ENCODE measurements at regions not wholly inside any gene's neighbourhood (a gene's known extent, or its start where the extent isn't known, plus 50 kb on each side); places are given as distances from the start of the nearest gene placed in this dataset.
"Not testable (repeated sequence)": the region's sequence is repeated elsewhere in the genome, so short reads cannot be mapped to it uniquely, and the experiment has no call there.

DNA sequence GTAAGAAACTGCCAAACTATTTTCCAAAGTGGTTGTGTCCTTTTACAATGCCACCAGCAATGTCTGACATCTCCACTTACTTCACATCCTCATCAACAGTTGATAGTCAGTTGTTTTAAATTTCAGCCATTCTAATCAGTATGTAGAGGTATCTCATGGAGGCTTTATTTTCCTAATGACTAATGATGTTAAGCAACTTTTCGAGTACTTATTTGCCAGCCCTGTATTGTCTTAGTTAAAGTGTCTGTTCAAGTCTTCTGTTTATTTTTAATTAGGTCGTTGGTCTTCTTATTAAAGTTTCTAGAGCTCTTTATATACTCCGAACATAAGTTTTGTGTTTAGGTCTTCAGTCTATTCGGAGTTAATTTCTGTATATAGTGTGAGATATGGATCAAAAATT, 54.9 kb upstream of the NBPF12 start:
- DNase-seq: not testable (repeated sequence)

DNA sequence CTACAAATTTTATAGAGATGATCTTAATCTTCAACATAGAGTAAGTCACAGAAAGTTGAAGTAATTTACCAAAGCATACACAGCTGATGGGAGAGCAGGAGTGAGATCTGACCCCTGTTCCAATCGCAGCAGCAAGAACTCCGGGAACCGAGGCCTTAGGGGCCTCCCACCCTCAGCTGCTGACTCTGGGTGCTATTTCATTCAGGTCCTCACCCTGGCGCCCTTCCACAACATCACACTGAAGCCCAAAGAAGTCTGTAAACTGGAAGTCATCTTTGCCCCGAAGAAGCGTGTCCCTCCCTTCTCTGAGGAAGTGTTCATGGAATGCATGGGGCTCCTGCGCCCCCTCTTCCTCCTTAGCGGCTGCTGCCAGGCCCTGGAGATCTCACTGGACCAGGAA, 57.0 kb upstream of the NBPF12 start:
- not testable (repeated sequence) for DNase-seq

DNA sequence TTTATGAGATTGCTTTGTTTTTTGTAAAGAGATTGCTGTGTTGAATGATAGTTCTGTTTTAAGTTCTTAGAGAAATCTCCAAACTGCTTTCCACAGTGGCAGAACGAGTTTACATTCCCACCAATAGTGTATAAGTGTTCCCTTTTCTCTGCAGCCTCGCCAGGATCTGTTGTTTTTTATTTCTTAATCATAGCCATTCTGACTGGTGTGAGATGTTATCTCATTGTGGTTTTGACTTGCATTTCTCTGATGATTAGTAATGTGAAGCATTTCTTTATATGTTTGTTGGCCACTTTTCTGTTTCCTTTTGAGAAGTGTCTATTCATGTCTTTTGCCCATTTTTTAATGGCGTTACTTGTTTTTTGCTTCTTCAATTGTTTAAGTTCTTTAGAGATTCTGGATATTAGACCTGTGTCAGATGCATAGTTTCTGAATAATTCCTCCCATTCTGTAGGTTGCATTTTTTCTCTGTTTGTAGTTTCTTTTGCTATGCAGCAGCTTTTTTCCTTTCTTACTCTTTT, 74.3 kb upstream of the NBPF12 start:
- not testable (repeated sequence) for DNase-seq

DNA sequence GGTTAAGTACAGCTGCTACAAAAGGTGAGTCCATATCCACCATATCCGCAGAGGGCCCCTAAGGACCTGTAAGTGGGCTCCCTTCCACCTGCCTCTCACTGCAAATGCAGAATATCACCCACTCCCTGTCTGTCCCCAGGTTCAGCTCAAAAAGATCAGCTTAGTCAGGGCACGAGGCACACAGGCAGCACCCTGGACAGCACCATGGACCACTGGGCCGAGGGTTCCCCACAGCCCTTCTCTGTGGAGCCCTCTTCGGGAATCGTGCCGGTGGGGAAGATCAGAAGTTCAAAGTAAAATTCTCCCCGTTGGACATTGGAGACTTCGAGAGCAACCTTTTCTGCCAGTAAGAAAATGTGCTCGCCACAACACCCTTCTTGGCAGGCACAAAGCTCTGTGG, 85.0 kb upstream of the NBPF12 start:
- not testable (repeated sequence) for DNase-seq

DNA sequence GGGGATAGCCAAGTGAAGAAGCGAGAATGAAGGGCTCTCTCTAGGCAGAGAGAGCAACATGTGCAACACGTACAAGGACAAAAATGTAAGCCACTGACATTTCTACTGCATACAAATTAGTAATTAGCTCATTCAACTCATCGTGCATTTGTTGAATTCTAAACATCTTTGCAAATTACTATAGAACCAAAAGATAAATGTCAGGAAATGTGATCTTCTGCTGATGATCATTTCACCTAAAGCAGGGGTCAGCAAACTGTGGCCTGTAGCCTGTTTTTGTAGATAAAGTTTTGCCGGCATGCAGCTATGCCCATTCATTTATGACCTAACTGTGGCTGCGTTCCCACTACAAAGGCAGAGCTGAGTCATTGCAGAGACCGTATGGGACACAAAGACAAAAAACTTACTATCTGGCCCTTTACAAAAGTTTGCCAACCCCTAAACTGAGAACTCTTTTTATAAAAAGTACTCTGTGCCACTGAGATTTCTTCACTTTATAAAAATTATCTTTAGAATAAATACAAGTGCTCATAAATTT, 87.7 kb upstream of the NBPF12 start:
- DNase-seq: not testable (repeated sequence)

DNA sequence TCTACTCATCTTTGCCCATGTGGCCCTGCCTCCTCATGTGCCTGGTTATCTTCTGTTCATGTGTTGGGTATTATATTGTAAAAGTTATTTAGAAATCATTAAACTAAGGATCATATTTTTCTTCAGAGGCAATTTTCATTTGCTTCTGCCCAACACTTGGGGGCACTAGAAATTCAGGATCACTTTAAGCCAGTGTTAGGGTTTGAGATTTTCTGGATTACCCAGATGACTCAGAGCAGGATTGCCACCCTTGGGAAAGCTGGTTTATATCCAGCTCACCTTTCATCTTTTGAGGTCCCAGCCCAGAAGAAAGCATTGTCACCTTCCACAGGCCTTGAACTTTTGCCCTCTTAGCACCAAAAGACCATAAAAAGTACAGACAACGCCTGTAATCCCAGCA, 99.4 kb upstream of the NBPF12 start:
- DNase-seq: not testable (repeated sequence)

DNA sequence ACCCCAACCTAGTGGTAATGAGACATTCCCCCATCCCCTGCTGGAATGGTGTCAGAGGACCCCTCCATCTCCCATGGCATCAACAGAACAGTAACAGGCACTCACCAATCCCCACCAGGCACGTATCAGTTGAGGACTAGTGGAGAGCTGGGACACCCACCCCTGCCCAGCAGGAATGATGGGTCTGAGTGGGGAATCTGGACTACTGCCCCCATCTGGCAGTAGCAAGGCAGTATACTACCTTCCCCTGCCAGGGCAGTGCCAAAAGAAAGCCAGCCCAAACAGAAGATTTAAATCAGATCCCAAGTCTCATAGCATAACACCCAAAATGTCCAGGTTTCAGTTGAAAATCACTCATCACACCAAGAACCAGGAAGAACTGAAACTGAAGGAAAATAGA, 111.2 kb upstream of the NBPF12 start:
- not testable (repeated sequence) for DNase-seq

DNA sequence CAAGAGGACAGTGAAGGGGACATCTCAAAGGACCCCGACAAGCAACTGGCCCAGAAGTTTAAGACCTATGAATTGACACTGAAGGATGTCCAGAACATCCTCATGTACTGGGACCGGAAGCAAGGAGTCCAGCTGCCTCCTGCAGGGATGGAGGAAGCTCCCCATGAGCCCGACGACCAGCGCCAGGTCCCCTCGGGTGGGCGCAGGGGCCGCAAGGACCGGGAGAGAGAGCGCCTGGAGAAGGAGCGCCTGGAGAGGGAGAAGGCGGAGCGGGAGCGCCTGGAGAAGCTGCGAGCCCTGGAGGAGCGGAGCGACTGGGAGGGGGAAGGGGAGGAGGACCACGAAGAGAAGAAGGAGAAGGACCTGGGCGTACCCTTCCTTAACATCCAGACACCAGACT, 143.9 kb upstream of the NBPF12 start:
- DNase-seq: not testable (repeated sequence)

DNA sequence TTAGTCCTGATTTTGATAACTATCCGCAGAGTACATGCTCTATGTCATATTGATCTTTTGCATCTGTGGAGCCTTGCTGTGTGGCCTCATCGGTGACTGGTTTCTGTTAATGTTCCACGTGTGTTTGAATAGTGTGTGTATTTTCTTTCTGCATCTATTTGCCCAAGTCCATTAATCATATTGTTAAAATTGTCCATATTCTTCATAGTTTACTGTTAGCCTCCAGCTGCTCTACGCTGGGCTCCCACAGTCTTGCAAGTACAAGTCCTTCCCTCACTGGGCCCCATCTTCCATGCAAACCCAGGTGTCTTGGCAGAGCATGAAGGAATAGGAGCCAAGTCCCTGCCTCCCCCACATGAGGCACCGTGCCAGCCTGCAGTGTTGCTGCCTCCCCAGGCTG, 145.4 kb upstream of the NBPF12 start:
- not testable (repeated sequence) for DNase-seq

DNA sequence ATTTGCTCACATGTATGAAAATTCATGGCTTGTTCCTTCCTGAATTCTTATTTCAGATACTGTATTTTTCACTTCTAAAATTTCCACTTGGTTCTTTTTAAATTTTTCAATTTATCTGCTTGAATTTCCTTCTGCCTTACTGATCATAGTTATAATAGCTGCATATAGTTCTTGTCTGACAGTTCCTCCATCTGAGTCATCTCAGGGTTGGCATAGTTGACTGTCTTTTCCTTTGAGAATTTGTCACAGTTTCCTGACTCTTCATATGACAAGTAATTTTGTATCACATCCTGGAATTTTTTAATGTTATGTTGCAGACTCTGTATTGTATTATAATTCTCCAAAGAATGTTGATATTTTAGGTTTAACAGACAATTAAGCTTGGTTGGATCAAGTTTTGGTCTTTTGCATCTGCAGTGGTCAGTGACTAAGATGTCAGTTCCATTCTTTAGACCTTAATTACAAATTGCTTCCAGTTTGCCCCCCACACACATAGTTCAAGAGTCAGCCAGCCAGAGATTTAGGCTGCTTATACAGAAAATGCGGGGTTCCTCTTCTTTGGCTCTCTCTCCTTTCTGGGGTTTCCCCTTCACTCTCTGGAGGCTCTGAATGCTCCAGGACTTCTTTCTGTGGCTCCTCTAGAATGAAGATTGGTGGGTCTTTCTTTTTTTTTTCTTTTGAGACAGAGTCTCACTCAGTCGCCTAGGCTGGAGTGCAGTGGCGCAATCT, 153.7 kb upstream of the NBPF12 start:
- DNase-seq: not testable (repeated sequence)

DNA sequence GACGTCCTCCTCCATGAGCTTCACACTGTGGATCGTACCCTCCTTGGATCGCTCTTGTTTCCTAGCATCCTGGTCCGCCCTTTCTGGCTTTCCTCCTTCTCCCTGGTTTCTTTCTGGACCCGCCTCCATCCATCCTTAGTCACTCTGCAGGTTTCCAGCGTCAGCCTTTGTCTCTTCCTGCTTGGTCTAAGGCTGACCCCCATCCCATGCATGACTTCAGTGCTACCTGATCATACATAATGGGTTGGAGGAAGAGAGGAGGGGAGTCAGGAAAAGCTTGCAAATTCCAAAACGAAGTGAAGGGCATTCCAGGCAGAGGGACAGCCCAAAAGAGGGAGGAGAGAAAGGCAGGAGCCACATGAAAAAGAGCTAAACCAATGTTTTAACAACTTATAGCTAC, 156.9 kb upstream of the NBPF12 start:
- not testable (repeated sequence) for DNase-seq

DNA sequence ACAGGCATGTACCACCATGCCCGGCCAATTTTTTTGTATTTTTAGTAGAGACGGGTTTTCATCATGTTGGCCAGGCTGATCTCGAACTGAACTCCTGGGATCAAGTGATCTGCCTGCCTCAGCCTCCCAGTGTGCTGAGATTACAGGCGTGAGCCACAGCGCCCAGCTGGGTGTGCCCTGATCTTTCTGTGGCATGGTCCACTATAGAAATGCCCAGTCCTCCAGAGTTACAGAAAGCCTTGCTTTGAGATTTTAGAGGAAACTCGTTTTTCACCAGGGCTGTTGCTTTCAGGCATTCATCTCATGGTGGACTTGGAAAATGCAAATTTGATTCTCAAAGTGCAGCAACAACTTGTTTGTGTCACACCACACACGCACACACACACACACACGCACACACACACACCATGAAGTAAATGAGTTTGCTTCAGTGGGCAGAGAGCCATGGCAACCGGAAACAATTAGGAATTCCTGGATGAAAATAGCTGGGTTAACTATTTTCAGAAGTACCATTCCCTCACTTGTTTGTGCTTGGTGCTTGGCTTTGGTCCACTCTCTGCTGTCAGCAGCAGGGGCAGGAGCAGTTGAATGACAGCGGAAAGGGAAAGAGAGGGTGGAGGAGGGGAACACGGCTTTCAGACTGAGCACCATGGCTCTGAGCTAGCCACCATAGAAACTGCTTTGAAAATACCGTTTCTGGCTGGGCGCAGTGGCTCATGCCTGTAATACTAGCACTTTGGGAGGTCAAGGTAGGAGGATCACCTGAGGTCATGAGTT, 160.1 kb upstream of the NBPF12 start:
- not testable (repeated sequence) for DNase-seq

DNA sequence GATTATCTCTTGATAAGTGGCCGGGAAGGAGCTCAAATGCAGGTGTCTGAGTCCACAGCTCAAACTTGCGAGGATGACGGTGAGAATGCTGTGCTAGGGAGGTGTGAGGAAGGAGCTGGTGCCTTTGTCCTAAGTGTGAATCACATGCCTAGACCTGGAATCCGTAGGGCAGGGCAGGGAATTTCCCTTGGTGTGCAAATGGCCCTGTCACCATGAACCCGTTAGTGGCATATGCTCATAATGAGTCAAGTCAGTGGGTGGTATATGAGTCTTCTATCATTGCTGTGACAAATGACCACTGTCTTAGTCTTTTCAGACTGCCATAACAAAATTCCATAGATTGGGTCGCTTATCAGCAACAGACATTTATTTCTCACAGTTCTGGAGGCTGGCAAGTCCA, 163.1 kb upstream of the NBPF12 start:
- DNase-seq: not testable (repeated sequence)

DNA sequence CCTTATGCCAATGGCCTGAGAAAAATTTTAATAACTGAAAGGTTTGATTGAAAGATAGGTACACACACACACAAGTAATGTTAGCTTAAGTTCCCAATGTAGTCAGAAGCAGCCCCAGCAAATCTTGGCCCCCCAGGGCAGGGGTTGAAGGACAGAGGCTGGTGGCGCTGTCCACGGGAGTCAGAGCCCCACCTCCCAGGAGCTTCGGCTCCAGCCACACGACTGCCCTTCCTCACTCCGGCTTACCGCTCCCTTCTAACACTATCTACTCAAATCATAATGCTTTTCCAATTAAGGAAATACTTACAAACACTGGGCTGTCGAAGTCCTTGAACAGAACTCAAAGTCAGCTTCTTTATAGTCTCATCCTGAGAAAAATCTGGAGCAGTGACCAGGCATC, 163.9 kb upstream of the NBPF12 start:
- not testable (repeated sequence) for DNase-seq

DNA sequence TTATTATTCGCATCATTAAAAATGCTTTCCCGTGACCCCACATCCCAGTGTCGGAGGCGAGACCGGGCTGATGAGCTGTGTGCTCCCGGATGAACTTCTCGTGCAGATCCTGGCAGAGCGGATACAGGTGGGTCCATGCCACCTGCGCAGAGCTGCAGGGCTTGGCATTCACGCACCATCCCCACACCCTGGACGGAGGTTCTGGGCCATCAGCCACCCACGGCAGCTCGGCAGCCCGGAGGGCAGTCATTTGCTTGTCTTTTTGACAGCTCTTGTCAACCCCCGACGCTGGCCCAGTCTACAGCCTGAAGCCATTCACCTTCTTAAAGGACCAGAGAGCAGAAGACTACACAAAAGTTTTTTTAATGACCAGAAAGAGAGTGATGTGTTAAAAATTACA, 166.7 kb upstream of the NBPF12 start:
- not testable (repeated sequence) for DNase-seq

DNA sequence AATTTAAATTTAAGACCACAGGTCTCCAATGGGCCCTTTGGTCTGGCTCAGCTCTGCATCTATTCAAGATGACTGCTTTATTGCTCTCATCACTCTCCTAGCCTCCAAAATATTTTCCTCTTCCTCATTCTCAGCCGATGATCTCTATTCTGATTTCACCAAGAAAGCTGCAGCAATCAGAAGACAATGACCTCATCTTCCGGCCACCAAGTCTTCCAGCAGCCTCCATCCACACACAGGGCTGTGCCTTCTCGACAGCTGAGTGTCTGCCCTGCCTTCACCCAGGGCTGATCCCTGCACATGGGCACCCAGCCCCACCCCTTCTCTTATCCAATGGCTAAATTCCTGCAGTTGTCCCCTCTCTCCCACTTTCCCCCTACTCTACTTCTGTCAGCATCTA, 167.1 kb upstream of the NBPF12 start:
- DNase-seq: not testable (repeated sequence)

DNA sequence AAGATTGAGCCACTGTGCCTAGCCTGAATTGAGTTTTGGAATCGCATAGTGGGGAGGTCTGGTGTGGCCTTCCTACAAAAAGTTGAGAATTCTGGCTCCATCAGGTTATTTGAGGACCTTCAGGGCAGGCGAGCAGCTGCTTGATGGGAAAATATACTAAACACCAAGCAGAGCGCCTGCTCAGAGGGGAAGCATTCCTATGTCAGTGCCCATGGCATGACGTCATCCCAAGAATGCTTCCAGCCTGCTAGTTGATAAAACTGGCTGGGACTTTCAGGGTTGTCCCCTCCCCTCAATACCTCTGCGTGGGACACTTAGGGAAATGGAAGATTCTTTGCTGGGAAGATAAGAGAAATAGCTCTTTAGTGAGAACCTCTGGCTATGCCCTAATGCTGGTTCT, 174.9 kb upstream of the NBPF12 start:
- not testable (repeated sequence) for DNase-seq

DNA sequence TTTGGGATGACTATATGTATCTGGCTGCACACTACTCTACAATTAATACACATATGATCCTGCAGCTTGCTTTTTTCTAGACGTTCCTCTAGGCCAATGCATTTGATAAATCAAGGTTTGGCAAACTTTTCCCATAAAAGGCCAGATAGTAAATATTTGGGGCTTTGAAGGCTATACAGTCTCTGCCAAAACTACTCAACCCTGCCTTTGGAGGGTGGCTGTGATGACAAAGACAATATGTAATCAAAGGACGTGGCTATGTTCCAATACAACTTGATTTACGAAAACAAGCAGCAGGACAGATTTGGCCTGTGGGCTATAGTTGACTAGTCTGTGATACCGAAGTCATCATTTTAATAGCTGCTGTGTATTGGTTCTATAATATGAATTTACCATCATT, 181.3 kb upstream of the NBPF12 start:
- not testable (repeated sequence) for DNase-seq

DNA sequence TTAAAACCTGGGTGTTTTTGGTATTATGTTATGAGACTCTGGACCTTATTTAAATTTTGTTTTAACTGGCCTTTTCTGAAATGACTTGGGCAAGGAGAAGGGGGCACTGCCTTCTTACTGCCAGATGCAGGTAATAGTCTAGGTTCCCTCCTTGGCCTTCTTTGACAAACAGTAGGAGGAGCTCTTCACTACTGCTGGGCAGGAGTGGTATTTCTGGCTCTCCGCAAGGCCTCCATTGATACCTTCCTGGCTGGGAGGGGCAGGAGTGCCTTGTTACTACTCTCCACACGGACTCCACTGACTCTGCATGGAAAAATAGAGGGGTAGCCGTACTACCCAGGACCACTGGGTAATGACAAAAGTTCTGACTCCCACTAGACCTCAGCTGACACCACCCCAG, 189.4 kb upstream of the NBPF12 start:
- DNase-seq: not testable (repeated sequence)

DNA sequence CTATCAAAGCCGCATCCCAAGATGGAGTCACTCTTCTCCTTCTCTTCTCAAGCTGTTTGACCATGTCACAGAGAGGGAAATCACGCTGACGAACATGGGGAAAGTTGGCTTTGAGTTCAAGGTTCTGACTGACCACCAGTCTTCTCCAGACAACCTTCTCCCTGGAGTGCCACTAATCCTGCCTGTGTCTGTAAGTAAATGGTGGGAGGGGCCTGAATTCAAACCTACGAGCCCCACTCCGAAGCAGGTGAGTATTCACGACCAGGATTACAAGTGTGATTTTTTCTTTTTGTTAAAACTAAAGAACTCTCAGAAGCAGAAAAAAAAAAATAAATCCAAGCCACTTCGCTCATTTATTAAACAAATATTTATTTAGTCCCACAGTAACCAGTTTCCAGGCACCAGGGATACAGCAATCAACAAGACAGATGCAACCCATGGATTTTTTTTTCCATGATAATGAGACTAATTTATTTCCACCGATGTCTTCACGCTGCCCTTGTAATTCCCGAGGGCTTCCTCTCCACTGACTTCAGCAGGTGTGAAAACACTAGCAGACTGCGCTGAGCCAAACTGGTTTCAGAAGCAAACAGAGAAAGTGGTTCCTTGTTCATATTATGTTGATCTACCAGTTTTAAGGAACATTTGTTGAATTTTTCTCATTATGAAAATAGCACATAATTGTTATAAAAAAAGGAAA, 206.0 kb upstream of the NBPF12 start:
- not testable (repeated sequence) for DNase-seq

DNA sequence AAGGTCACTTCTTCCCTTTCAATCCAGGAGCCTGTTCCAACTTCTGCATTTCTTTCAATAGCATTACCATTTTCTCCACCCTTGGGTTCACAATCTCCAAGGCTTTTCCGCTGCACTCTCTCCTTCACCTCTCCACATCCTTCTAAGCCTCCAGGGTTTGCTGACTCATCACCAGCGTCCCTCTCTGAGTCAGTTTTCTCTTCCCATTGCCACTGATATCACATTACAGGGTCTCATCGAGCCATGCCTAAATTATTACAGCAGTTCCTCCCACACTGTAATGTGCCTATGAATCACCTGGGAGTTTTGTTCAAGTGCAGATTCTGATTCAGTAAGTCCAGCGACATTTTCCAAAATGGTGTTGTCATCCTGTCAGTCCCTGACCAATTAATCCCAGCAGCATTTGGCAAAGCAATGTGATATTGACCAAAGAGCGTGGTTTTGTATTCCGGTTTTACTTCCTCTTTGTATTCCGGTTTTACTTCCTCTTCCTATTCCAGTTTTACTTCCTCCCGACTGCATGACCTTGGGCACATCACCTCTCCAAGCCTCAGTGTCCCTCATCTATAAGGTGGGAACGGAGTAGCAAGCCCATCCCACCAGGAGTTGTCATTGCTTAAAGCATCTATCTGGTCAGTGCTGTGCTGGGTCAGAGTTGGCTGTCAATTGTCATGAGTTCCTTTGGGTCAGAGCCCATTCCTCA, 208.3 kb upstream of the NBPF12 start:
- not testable (repeated sequence) for DNase-seq

DNA sequence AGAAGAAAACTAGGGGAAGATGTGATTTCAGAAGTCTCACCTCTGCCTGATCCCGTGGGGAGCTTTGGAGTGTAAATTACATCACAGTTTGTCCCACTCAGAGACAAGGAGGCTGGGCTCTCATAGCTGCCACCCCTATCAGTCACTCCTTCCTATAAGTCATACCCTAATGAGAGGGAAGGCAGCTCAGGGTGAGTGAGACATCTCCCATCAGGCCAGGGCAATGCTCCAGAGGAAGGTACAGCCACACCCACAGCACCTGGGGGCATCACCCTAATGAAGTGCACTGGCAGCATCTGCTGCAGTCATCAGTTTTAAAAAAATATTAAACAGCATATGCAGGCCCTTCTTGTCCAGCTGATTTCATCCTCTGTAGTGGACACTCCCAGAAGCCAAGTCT, 223.1 kb upstream of the NBPF12 start:
- DNase-seq: not testable (repeated sequence)

Measured in activated CD4-positive, alpha-beta T cell treated with anti-CD3 and anti-CD28 coated beads, Interleukin-2, amount 50 U/mL, for 48 hours (primary cell).